Activated CD4-positive, alpha-beta T cell treated with anti-CD3 and anti-CD28 coated beads, Interleukin-10, Interleukin-2, amounts not matched to agents 100 ng/mL and 50 ng/mL, durations not matched to agents 16 hours and 8 hours (primary cell): ENCODE measurements at regions not wholly inside any gene's neighbourhood (a gene's known extent, or its start where the extent isn't known, plus 50 kb on each side); places are given as distances from the start of the nearest gene placed in this dataset.
"Not testable (repeated sequence)": the region's sequence is repeated elsewhere in the genome, so short reads cannot be mapped to it uniquely, and the experiment has no call there.

Source experiments
- DNase-seq: peaks from one replicate; pipeline ENCODE4 v3.0.0-alpha.2; 2020

- no peak for DNase-seq
Measured at GRCh38 chr14:28298156-28298555, 468.4 kb upstream of the FOXG1 start.

- no peak for DNase-seq
Measured at GRCh38 chr14:28299227-28299626, 467.4 kb upstream of the FOXG1 start.

- no peak for DNase-seq
Measured at GRCh38 chr14:28300356-28300755, 466.2 kb upstream of the FOXG1 start.

- DNase-seq: no peak
Measured at GRCh38 chr14:28301179-28301578, 465.4 kb upstream of the FOXG1 start.

- no peak for DNase-seq
Measured at GRCh38 chr14:28303248-28303647, 463.3 kb upstream of the FOXG1 start.

GRCh38 chr14:28305938-28306337, 460.6 kb upstream of the FOXG1 start:
- no peak for DNase-seq

GRCh38 chr14:28307506-28307905, 459.1 kb upstream of the FOXG1 start:
- DNase-seq: no peak

- no peak for DNase-seq
Measured at GRCh38 chr14:28308734-28309133, 457.9 kb upstream of the FOXG1 start.

GRCh38 chr14:28317890-28318675, 448.5 kb upstream of the FOXG1 start:
- not testable (repeated sequence) for DNase-seq

GRCh38 chr14:28321475-28322244, 444.9 kb upstream of the FOXG1 start:
- no peak for DNase-seq

GRCh38 chr14:28323366-28323765, 443.2 kb upstream of the FOXG1 start:
- no peak for DNase-seq

GRCh38 chr14:28323951-28324741, 442.4 kb upstream of the FOXG1 start:
- no peak for DNase-seq

GRCh38 chr14:28340816-28341215, 425.8 kb upstream of the FOXG1 start:
- DNase-seq: no peak

- no peak for DNase-seq
Measured at GRCh38 chr14:28344381-28344780, 422.2 kb upstream of the FOXG1 start.

GRCh38 chr14:28348797-28349196, 417.8 kb upstream of the FOXG1 start:
- DNase-seq: no peak

- DNase-seq: no peak
Measured at GRCh38 chr14:28356819-28357218, 409.8 kb upstream of the FOXG1 start.

- DNase-seq: no peak
Measured at GRCh38 chr14:28361486-28361885, 405.1 kb upstream of the FOXG1 start.

GRCh38 chr14:28365510-28365909, 401.1 kb upstream of the FOXG1 start:
- DNase-seq: no peak

- DNase-seq: no peak
Measured at GRCh38 chr14:28373721-28374120, 392.9 kb upstream of the FOXG1 start.

- DNase-seq: no peak
Measured at GRCh38 chr14:28375295-28375694, 391.3 kb upstream of the FOXG1 start.

GRCh38 chr14:28381656-28382055, 384.9 kb upstream of the FOXG1 start:
- no peak for DNase-seq

GRCh38 chr14:28382444-28383190, 384.0 kb upstream of the FOXG1 start:
- no peak for DNase-seq

- DNase-seq: no peak
Measured at GRCh38 chr14:28398506-28398905, 368.1 kb upstream of the FOXG1 start.
